NCI-H2081 treated with DMSO at 0.1 percent for 48 hours (cell line): ENCODE measurements at regions not wholly inside any gene's neighbourhood (a gene's known extent, or its start where the extent isn't known, plus 50 kb on each side); places are given as distances from the start of the nearest gene placed in this dataset.

Experiments
- DNase-seq: peaks from one replicate; lab custom pipeline; 2025; lab: John Stamatoyannopoulos, UW

DNA sequence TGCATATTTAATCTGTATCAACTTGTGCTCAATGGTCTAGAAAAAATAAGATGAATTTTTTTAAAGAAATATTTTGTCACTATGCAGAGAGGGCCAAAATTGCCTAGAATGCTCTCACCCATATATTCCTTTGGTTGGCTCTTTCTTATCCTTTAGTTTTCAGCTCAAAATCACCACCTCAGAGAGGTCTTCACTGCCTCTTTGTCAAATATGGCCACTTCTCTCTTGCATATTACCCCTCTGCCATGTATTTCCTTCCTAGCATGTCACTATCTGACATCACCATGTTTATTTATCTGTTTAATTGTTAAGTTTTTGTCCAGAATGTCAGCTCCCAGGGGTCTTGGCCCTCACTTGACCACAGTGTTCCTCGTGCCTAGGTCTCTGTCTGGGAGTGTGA, 535.2 kb upstream of the CDH2 start:
- no peak for DNase-seq

GRCh38 chr18:28711096-28711495, 534.2 kb upstream of the CDH2 start:
- no peak for DNase-seq

GRCh38 chr18:28707006-28707405, 530.1 kb upstream of the CDH2 start:
- DNase-seq: no peak

DNA sequence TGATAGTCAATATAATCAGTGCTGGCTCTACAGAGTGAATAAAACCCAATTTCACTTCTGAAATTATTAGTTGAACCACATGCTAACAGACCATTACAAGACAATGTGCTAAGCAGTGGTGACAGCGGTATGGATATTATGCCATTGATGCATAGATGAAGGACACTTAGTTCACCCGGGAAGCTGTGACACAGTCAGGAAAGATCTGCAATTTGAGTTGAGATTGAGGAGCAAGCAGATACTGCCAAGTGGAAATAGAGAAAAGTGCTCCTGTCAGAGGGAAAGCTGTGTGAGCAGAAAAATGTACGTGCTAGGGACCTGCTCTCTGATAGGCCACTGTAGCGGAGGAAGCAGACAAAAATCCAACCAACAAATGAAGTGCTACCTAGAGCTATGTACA, 529.5 kb upstream of the CDH2 start:
- DNase-seq: no peak

- no peak for DNase-seq
Observed at GRCh38 chr18:28705482-28705881, 528.6 kb upstream of the CDH2 start.

GRCh38 chr18:28692337-28692736, 515.4 kb upstream of the CDH2 start:
- no peak for DNase-seq

DNA sequence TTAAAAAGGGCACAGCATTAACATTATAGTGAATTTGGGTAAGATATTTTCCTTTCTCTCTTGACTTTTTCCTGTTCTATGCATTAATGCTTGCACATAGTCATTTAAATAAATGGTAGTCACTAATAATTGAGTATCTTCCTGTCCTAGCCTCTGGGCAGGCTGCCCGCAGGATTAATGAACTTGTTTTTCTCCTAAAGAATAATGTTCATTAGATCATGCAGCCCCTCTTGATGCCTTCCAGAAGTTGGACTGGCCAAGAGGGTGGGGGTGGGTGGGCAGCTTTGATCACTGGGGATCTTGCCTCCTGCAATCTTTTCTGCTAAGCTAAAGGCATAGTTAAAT, 514.5 kb upstream of the CDH2 start:
- no peak for DNase-seq

GRCh38 chr18:28690836-28691495, 514.0 kb upstream of the CDH2 start:
- DNase-seq: no peak

DNA sequence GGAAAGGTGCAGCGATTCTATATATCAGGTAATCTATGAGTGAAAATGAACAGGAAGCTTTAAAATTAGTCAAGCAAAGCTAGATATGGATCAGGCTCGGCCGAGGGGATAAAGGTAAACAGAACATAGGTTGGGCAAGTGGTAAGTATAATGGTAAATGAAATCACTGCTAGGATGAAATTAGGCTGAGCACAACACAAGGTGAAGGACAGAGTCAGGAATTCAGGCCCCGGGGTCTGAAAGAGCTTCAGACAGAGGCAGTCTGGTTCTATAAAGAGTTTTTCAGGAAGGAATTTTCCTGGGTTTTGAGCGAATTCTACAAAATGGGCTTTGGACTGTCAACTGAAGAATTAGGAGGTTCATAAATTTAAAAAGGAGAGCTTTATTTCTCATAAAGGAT, 513.2 kb upstream of the CDH2 start:
- DNase-seq: no peak

GRCh38 chr18:28689588-28689987, 512.7 kb upstream of the CDH2 start:
- DNase-seq: no peak

- DNase-seq: no peak
Observed at GRCh38 chr18:28684746-28685355, 507.9 kb upstream of the CDH2 start.

DNA sequence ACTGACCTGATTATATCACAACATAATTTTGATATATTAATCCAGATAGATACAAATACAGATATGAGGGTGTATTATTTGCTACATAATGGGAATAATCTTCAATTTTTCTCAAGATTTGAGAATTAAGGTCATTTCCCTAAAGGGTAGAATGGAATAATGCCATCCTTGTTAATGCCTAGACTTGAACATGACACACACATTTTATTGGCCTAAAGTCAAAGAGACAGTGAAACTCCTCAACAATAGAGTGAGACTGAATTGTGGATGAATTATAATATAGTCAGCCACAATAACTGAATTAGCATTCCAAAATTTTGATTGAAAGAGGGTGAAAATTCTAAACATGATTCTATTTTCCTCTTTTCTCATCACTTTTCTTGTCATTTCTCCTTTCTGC, 506.0 kb upstream of the CDH2 start:
- no peak for DNase-seq

DNA sequence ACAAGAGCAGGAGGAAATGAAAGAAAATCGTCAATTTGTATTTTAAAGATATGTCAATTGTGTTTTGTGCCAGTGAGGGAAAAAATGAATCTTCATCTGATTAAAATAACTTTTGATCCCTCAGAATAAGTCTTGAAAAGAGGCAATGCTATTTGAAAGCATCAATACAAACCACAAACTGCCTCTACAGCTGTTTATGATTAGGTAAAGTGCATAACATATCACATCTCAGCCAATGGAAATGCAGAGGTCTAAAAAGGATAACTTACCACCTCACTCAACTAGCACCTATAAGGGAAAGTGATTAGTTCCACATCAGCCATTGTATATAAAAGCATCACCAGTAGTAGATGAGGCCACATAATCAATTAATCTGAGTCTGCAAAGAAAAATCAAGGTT, 492.2 kb upstream of the CDH2 start:
- DNase-seq: no peak

GRCh38 chr18:28666216-28666615, 489.3 kb upstream of the CDH2 start:
- no peak for DNase-seq

- DNase-seq: no peak
Observed at GRCh38 chr18:28657961-28658360, 481.0 kb upstream of the CDH2 start.

- DNase-seq: no peak
Observed at GRCh38 chr18:28652654-28653053, 475.7 kb upstream of the CDH2 start.

GRCh38 chr18:28651298-28651697, 474.4 kb upstream of the CDH2 start:
- no peak for DNase-seq

- DNase-seq: no peak
Observed at GRCh38 chr18:28650860-28651259, 473.9 kb upstream of the CDH2 start.

GRCh38 chr18:28647961-28648360, 471.0 kb upstream of the CDH2 start:
- DNase-seq: no peak

DNA sequence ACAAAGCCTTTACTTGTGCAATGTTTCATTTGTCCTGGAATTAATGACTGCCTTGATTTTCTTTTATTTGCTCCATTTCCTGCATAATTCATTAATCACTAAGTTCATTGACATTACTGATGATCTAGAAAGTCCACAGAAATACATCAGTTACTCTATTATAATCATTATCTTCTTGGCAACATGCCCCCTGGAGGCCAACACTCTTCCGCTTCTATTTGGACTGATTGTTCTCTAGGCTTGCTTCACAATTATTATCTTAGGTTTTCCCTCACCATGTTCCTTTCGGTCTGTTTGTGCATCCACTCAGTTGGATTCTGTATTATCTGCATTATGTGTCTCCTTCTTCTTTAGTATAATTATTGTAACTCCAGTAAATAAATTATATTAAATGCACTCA, 461.0 kb upstream of the CDH2 start:
- DNase-seq: no peak

- DNase-seq: no peak
Observed at GRCh38 chr18:28635530-28635929, 458.6 kb upstream of the CDH2 start.

- no peak for DNase-seq
Observed at GRCh38 chr18:28626756-28627155, 449.8 kb upstream of the CDH2 start.

- DNase-seq: no peak
Observed at GRCh38 chr18:28607991-28608390, 431.1 kb upstream of the CDH2 start.

DNA sequence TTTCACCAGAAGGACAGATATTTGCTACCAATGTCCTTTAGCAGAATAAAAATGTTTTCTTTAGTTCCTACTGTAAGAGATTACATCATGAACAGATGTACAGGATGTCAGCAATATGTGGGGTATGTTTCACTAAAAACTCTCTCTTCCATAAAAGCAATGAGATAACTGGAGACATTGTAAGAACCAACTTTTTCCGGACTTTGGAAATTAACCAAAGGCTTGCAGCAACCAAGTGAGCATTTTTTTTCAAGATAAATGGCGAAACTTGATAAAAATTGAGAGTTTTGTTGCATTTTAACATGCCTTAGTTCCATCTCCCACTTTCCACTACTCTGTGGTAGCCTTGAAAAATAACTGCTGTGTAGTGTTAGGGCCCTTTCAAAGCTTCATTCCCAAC, 429.8 kb upstream of the CDH2 start:
- no peak for DNase-seq
